Neural progenitor cell (in vitro differentiated cells): ENCODE measurements at regions not wholly inside any gene's neighbourhood (a gene's known extent, or its start where the extent isn't known, plus 50 kb on each side); places are given as distances from the start of the nearest gene placed in this dataset.

Experiments used
- CTCF ChIP-seq: fragments of 200-600 bp; sonication (generic); IDR thresholded peaks from 2 replicates; pipeline ENCODE4 v1.5.1; 2017; ENCODE audit warnings: antibody characterized with exemption, mild to moderate bottlenecking
- EZH2 ChIP-seq: fragments of 200-600 bp; sonication (generic); IDR thresholded peaks from 2 replicates; pipeline ENCODE4 v1.6.1; 2017; ENCODE audit warnings: antibody characterized with exemption, mild to moderate bottlenecking, moderate library complexity
- EZH2phosphoT487 ChIP-seq: fragments of 200-600 bp; sonication (generic); IDR thresholded peaks from 2 replicates; pipeline ENCODE4 v1.6.1; 2017; ENCODE audit warnings: antibody characterized with exemption

- TF ChIP-seq CTCF (no peak), EZH2phosphoT487 (no peak), EZH2 (no peak)
These were observed 103.8 kb downstream of the EFNB1 start for GRCh38 chrX:68932611-68933010.
